ENCODE measurements at regions not wholly inside any gene's neighbourhood (a gene's known extent, or its start where the extent isn't known, plus 50 kb on each side); places are given as distances from the start of the nearest gene placed in this dataset.

DNA sequence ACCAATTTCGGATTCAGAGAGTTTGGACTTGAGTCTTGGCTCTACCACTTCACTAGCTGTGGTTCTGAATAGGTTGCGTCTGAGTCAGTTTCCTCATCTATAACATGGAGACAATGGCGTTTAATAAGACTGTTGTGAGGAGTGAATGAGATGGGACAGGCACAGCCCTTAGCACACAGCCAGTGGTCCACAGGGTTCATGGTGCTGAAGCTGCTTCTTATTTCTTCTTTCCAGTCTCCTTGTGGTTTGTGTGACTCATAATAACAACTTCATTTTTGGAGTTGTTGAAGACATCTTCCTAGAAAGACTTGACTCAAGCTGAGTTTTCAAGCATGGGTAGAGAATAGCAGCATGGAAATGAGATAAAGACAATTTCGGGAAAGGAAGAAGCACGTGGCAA, 172.6 kb upstream of the PPP2R2B start:
- TF ChIP-seq, protein P1, sequence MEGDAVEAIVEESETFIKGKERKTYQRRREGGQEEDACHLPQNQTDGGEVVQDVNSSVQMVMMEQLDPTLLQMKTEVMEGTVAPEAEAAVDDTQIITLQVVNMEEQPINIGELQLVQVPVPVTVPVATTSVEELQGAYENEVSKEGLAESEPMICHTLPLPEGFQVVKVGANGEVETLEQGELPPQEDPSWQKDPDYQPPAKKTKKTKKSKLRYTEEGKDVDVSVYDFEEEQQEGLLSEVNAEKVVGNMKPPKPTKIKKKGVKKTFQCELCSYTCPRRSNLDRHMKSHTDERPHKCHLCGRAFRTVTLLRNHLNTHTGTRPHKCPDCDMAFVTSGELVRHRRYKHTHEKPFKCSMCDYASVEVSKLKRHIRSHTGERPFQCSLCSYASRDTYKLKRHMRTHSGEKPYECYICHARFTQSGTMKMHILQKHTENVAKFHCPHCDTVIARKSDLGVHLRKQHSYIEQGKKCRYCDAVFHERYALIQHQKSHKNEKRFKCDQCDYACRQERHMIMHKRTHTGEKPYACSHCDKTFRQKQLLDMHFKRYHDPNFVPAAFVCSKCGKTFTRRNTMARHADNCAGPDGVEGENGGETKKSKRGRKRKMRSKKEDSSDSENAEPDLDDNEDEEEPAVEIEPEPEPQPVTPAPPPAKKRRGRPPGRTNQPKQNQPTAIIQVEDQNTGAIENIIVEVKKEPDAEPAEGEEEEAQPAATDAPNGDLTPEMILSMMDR (IDR thresholded peaks at IDR 0.05): no peak
- TF ChIP-seq POLR2AphosphoS5 (IDR thresholded peaks at IDR 0.05): no peak

All from suprapubic skin (tissue), 3 donors.